ENCODE measurements at regions not wholly inside any gene's neighbourhood (a gene's known extent, or its start where the extent isn't known, plus 50 kb on each side); places are given as distances from the start of the nearest gene placed in this dataset.

- TF ChIP-seq CTCF (IDR thresholded peaks at IDR 0.05), result no peak
- no peak for TF ChIP-seq ZFX (IDR thresholded peaks at IDR 0.05; ENCODE audit: borderline replicate concordance)
Observed at GRCh38 chr4:125231661-125232060, 83.1 kb upstream of the FAT4 start.
